Right cardiac atrium (tissue), 5 donors: ENCODE measurements at regions not wholly inside any gene's neighbourhood (a gene's known extent, or its start where the extent isn't known, plus 50 kb on each side); places are given as distances from the start of the nearest gene placed in this dataset.

Source experiments
- ATAC-seq, 2 donors: fragments of 200-7000 bp; cut with Tn5 transposase; one replicate each; pipeline versions ENCODE4 v1.8.0 to v1.9.1; 2020; ENCODE audit warnings: moderate library complexity in 2 of 2, mild to moderate bottlenecking in 1 of 2
- DNase-seq, 3 donors: peaks; one replicate each; pipeline ENCODE4 v3.0.0-alpha.2; 2020
- H3K27ac ChIP-seq: one replicate; pipeline ENCODE4 v1.5.1; 2013; ENCODE audit warnings: mild to moderate bottlenecking, low read length, control low read depth, moderate library complexity
- H3K27me3 ChIP-seq: one replicate; pipeline ENCODE4 v1.6.1; 2013; ENCODE audit not compliant: control insufficient read depth, insufficient read depth
- H3K4me1 ChIP-seq: one replicate; pipeline ENCODE4 v1.6.1; 2013; ENCODE audit warnings: low read length; ENCODE audit not compliant: control insufficient read depth, insufficient read depth
- H3K4me3 ChIP-seq: one replicate; pipeline ENCODE4 v1.5.1; 2013; ENCODE audit warnings: low read length, control low read depth
- H3K9me3 ChIP-seq: one replicate; pipeline ENCODE4 v1.6.1; 2013; ENCODE audit warnings: low read length; ENCODE audit not compliant: control insufficient read depth
- WGBS: extraction: QIAGEN DNeasy Blood & Tissue Kit; methylation state at CpG from one replicate; pipeline ENCODE4 v1.1.7; 2013; 5-methylcytosine and 5-hydroxymethylcytosine counted together
- intact Hi-C, 4 donors: fragments of 100-400 bp; cut with DNase I; formaldehyde crosslinking; loops; one replicate each; pipeline versions ENCODE4 v1.11.0 to v1.14.0; 2022 to 2023
- donor health status: healthy with polysubstance abuse.
- donor health status: DM: no; HTN: yes; CAD: no.
- donor health status: DM: no; HTN: no; CAD: no.
- donor health status: DM: no; HTN: yes; CAD: no; lungs with severe emphysema.
- donor health status: DM: yes; HTN: yes; CAD: no.

DNA sequence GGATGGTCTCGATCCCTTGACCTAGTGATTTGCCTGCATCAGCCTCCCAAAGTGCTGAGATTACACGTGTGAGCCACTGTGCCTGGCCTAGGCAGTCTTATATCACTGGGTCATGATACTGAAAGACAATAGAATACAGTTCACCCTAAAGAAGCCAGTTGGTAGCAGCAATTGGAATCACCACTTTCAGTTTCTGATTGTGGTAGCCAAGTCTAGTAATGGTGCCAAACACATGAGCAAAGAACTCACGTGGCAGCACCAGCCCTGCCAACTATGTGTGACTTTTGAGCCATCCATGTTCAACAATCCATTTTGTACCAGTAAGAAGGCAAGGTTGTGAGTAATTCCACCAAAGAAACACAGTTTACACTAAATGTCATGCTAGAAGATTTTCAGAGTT lies 548.4 kb downstream of the KLHL13 start:
- Histone ChIP-seq H3K27ac (no peak overlapping the region), H3K9me3 (no peaks in the 10 kb centered on the region), H3K4me3 (no peak overlapping the region), H3K4me1 (no peaks in the 10 kb centered on the region), H3K27me3 (no peaks in the 10 kb centered on the region)
- ATAC-seq = no peak
- WGBS = 62% methylated on average over 3 of the region's 3 CpGs
- intact Hi-C loops = no loop called here
- no peak for DNase-seq

DNA sequence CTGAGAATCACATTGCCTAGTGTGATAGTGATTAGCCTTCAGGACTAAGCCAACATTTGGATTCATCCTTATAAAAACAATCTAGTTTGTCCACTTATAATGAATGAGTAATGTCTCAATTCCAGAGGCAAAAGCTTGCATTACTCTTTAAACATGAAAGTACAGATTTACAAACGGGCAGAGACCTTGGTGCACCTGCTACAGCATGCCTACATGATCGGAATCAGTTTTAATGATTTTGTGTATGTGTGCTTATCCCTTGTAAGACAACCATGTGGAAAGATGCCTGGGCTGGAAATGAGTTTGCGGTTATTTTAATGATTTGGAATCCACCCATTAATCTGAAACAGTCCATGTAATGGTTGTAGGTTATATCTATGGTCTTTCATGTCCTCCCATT lies 572.7 kb downstream of the KLHL13 start:
- DNase-seq (no peak), ATAC-seq (no peak)
- Histone ChIP-seq H3K4me1 (no peaks in the 10 kb centered on the region), H3K27ac (no peak overlapping the region), H3K27me3 (no peaks in the 10 kb centered on the region), H3K9me3 (no peaks in the 10 kb centered on the region), H3K4me3 (no peak overlapping the region)
- 72% methylated on average over 3 of the region's 3 CpGs for WGBS
- intact Hi-C loops = no loop called here

DNA sequence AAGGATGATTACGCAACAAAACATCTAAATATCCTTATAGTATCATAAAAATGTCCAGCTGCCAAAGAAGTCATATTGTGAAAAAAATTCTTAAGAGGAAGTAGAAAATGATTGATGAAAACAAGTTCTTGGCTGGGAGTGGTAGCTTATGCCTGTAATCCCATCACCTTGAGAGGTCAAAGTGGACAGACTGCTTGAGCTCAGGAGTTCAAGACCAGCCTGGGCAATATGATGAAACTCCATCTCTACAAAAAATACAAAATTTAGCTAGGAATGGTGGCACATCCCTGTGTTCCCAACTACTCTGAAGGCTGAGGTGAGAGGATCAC lies 577.6 kb downstream of the KLHL13 start:
- ATAC-seq (no peak), DNase-seq (no peak)
- no peaks in the 10 kb centered on the region for H3K27me3 ChIP-seq
- H3K4me1 ChIP-seq = no peaks in the 10 kb centered on the region
- H3K9me3 ChIP-seq = no peaks in the 10 kb centered on the region
- H3K27ac ChIP-seq = no peak overlapping the region
- intact Hi-C loops = no loop called here
- 62% methylated on average over 1 of the region's 1 CpG for WGBS
- H3K4me3 ChIP-seq = no peak overlapping the region

DNA sequence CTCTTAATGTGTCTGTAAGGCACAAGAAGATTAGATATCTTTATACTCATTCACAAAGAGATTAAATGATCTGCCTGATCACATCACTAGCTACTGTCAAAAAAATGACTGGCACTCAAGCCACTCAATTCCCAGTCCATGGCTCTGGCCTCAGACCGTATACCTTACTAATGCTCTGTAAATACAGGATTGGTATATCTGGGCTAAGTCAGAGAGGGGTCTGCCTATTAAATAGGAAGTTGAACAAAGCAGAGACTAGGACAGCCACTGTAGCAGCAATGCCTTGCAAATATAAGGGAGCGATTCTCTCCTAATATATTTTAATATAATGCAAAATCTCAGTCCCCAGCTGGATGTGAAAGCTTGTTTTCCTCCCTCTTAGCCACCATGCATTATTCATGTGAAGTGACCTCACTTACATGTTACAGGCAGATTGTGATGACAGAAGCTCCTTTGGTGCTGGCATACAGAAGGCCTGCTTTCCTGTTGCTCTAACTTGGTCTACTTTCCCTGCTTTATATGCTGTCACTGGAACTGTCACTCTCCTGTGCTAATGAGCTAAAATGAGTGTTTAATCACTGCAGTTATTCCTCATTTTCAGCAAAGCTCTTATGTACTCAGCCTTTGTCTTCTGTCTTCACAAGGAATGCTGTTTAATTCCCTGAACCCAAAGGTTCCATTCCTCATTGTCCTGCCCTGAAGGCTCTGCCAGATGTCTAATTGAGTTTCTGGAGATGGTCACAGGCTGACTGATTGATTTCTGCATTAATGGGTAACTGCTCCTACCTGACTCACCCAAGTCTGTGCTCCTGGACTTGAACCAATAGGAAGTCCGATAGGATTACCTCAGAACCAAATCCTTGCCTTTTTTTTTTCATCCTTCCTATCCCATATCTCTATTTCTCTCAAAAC lies 578.2 kb downstream of the KLHL13 start:
- H3K27ac ChIP-seq = no peak overlapping the region
- no peaks in the 10 kb centered on the region for H3K27me3 ChIP-seq
- no peaks in the 10 kb centered on the region for H3K9me3 ChIP-seq
- ATAC-seq (no peak), DNase-seq (no peak)
- no peak overlapping the region for H3K4me3 ChIP-seq
- intact Hi-C loops = no loop called here
- H3K4me1 ChIP-seq = no peaks in the 10 kb centered on the region
- WGBS = 60% methylated on average over 3 of the region's 3 CpGs

DNA sequence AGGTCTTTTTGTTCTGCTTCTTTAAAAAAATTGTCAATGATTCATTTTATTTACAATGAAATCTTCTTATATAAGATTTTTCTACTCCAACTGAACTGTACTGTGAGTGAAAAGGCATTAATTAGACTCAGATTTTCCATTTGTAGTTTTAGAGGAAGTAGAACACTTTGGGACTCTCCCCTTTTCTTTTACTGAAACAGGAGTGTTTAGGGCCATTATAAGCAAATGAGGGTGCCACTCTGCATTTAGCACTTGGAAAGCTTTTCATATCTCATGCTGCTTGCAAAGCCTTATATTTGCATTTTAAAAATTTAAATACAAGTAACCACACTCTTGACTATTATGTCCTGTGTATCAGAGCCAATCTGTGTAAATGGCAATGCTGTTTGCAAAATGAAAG lies 584.3 kb downstream of the KLHL13 start:
- intact Hi-C loops = no loop called here
- no peaks in the 10 kb centered on the region for H3K27me3 ChIP-seq
- ATAC-seq = no peak

DNA sequence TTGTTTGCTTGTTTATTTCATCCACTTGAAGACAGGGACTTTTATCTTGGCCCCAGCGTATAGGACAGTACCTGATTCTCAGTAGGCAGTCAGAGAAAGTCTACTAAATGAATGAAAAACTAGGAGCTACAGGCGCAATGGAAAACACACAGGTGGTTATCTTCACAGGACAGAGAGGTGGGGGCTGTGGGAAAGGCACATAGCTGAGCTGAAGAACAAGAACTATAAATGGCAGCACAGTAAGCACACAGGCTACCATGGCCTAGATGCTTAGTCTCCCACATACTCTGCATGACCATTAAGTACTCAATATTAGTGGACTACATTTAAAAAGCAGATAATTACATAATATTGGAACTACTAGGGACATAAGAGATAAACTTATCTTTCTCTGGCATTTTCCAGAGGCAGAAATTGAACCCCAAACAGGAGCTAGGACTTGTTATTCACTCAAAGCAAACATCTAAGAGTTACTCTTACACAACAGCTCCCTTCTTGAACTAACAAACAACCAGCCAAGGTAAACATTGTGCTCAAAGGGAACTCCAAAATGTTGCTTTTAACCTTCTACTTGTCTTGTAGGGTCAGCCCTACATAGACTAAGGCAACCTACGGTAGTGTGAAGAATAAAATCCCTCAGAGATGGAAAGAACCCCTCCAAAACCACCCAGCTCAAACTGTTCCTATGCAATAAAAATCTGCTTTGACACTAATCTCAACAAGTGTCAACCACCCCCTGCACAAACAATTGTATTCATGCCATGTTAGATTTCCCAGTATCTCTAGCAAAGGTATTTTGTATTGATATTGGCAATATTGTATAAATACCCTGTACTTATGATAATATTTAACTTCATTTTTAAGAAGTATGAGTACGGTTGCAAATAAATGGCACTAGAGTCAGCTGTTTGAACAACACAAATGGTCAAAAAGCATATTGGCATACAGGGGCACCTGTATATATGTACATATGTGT lies 593.6 kb downstream of the KLHL13 start:
- Histone ChIP-seq H3K4me1 (no peaks in the 10 kb centered on the region), H3K4me3 (no peak overlapping the region), H3K9me3 (no peaks in the 10 kb centered on the region), H3K27ac (no peak overlapping the region), H3K27me3 (no peaks in the 10 kb centered on the region)
- intact Hi-C loops = no loop called here
- WGBS = 74% methylated on average over 4 of the region's 4 CpGs
- ATAC-seq (no peak), DNase-seq (no peak)

More for the DNA sequence above, 584.3 kb downstream of the KLHL13 start:
- H3K9me3 ChIP-seq = no peaks in the 10 kb centered on the region
- H3K4me3 ChIP-seq = no peak overlapping the region
- no peaks in the 10 kb centered on the region for H3K4me1 ChIP-seq
- DNase-seq = no peak
- H3K27ac ChIP-seq = no peak overlapping the region

DNA sequence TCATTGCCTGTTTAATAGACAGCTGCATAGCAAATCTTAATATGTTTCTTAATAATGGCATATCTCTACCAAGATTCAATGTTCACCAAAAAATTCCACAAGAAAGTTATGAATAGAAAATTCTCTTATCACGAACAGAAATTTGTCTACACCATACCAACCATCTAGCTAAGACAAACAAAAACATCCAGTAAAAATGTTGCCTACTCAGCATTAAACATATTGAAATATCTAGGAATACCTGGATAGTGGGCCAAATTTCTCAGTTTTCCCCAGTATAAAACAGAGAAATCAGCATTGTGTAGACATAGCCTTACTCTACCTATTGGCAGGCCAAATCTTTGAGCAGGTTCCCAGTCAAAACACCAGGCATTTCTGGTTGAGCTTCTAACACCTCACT lies 598.6 kb downstream of the KLHL13 start:
- no peaks in the 10 kb centered on the region for H3K27me3 ChIP-seq
- WGBS = 76% methylated on average over 1 of the region's 1 CpG
- ATAC-seq = no peak
- no peaks in the 10 kb centered on the region for H3K4me1 ChIP-seq
- no peak overlapping the region for H3K4me3 ChIP-seq
- H3K9me3 ChIP-seq = no peaks in the 10 kb centered on the region
- no peak overlapping the region for H3K27ac ChIP-seq
- intact Hi-C loops = no loop called here
- no peak for DNase-seq

DNA sequence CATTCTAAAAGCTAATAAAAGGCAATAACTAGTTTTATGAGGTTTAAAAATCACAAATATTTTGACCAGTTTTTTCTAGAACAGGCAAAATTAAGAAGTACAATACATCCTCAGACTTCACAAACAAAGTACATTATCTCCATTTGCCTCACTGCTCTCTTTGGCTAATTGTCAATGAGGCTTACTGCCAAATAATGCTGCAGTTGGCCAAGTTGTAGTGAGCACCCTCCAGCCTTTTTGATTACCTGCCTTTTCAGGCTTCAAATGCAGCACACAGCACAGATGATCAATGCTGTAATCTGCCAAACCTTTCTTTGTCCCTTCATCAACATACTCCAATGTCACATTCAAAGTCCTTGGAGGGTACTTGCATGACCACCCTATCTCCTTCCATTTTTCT lies 605.2 kb downstream of the KLHL13 start:
- Histone ChIP-seq H3K4me1 (no peaks in the 10 kb centered on the region), H3K9me3 (no peaks in the 10 kb centered on the region), H3K4me3 (no peak overlapping the region), H3K27ac (no peak overlapping the region), H3K27me3 (no peaks in the 10 kb centered on the region)
- no peak for DNase-seq
- intact Hi-C loops = no loop called here
- no peak for ATAC-seq

- Histone ChIP-seq H3K27ac (no peak overlapping the region), H3K4me3 (no peak overlapping the region), H3K9me3 (no peaks in the 10 kb centered on the region), H3K27me3 (no peaks in the 10 kb centered on the region), H3K4me1 (no peaks in the 10 kb centered on the region)
- intact Hi-C loops = no loop called here
- WGBS = 34% methylated on average over 3 of the region's 3 CpGs
- DNase-seq (no peak), ATAC-seq (no peak)
Measured at GRCh38 chrX:117510453-117510852, 606.2 kb downstream of the KLHL13 start.

- no peak overlapping the region for H3K27ac ChIP-seq
- intact Hi-C loops = no loop called here
- WGBS = 84% methylated on average over 2 of the region's 2 CpGs
Measured at GRCh38 chrX:117508021-117508420, 608.6 kb downstream of the KLHL13 start.

DNA sequence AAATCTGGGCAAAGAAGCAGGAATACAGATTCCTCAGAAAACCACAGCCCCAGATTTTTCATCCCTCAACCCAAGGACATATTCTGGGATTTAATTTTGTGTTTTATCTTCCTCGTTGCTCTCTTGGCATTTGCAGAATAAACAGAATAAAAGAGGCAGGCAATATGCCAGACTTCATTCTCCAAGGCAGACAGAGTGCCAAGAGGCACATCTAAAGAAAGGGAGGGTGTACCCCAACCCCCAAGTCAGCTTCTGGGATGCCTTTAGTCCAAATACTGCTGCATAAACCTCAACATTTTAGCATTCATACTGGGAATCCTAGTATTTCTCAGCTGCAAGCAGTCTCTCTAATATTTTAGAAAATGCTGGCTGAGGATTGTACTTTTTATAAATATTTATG lies 629.2 kb downstream of the KLHL13 start:
- intact Hi-C loops = no loop called here
- Histone ChIP-seq H3K27ac (no peak overlapping the region), H3K27me3 (no peaks in the 10 kb centered on the region), H3K4me3 (no peak overlapping the region), H3K9me3 (no peaks in the 10 kb centered on the region), H3K4me1 (no peaks in the 10 kb centered on the region)
- ATAC-seq (no peak), DNase-seq (no peak)
- WGBS = 11% methylated on average over 1 of the region's 1 CpG

More at GRCh38 chrX:117508021-117508420, 608.6 kb downstream of the KLHL13 start:
- Histone ChIP-seq H3K4me3 (no peak overlapping the region), H3K27me3 (no peaks in the 10 kb centered on the region), H3K4me1 (no peaks in the 10 kb centered on the region), H3K9me3 (no peaks in the 10 kb centered on the region)
- no peak for DNase-seq
- ATAC-seq = no peak
